GM18861 (cell line): ENCODE measurements at regions not wholly inside any gene's neighbourhood (a gene's known extent, or its start where the extent isn't known, plus 50 kb on each side); places are given as distances from the start of the nearest gene placed in this dataset.

Source experiments
- ATAC-seq: cut with Tn5 transposase; IDR thresholded peaks from one replicate; pipeline ENCODE4 v1.9.1; 2021; ENCODE audit not compliant: unreplicated experiment

DNA sequence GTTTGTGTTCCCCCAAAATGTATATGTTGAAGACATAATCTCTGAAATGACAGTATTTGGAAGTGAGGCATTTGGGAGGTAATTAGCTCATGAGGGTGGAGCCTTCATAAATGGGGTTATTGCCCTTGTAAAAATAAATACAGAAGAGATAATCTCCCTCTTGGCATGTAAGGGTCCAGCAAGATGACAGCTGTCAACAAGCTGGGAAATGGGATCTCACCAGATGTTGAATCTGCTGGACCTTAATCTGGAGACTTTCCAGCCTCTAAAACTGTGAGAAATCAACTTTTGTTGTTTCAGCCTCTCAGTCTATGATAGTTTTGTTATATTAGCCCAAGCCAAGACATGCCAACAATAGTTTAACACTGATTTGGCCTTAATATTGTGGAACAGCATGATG is 438.2 kb upstream of the PCDH7 start:
- ATAC-seq: no peak

DNA sequence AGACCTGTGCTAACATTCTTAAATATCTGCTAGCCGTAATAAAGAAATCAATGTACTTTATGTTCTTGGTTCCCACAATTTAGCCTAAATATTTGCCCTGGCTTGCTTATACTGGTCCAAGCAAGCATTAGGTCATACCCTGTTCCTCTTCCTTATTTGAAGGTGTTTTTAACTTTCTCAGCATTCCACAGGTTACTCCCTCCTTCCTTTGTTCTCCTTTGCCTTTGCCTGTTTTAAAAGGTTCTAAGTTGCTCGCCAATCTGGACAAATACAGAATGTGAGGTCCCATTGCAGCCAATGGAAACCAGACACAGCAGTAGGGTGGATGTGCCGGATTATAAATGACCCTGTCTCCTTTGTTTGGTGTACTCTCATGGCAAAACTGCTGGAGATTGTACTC is 436.8 kb upstream of the PCDH7 start:
- ATAC-seq: no peak

DNA sequence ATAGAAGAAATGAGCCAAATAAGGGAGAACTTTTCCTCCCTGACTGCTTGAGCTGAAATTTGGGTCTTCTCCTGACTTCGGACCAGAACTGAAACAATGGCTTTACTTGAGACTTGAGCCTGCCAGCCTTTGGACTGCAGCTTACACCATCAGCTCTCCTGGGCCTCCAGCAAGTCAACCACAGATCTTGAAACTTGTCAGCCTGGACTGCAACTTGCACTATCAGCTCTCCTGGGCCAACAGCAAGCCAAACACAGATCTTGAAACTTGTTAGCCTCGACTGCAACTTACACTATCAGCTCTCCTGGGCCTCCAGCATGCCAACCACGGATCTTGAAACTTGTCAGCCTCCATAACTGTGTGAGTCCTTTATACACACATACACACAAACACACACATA is 425.9 kb upstream of the PCDH7 start:
- ATAC-seq: no peak

DNA sequence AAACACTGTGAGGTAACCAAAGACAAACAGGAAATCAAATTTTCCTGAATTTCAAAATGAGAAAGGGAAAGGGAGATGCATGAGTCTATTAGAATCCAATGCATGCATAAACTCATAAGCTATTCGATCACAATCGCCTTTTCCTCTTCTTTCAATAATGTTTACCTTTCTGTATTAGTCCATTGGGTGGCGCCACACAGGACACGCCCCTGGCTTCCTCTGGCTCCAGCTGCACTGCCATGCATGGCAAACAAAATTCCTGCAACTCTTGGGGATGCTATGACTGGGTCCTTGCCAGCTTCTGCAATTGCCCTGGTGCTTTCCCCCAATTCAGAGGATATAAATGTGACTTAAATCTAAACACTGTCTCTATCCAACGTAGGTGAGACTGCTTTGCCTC is 424.5 kb upstream of the PCDH7 start:
- no peak for ATAC-seq

DNA sequence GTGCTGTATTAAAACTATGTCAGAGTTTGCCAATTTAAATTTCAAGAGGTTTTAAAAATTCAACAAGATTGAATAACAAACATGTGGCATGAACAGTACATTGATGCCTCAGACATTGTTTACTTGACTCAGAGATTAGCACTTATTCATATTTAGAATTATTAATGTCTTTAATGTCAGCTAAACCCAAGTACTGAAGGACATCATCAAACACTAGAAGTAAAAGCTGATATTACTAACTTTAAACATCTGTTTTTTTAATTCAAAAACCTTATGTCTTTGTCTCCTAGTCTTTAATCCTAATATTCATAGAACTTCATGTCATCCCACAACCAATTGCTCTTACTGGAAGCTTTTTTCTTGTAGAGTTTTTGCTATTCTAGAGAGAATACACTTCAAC is 406.2 kb upstream of the PCDH7 start:
- ATAC-seq: no peak

DNA sequence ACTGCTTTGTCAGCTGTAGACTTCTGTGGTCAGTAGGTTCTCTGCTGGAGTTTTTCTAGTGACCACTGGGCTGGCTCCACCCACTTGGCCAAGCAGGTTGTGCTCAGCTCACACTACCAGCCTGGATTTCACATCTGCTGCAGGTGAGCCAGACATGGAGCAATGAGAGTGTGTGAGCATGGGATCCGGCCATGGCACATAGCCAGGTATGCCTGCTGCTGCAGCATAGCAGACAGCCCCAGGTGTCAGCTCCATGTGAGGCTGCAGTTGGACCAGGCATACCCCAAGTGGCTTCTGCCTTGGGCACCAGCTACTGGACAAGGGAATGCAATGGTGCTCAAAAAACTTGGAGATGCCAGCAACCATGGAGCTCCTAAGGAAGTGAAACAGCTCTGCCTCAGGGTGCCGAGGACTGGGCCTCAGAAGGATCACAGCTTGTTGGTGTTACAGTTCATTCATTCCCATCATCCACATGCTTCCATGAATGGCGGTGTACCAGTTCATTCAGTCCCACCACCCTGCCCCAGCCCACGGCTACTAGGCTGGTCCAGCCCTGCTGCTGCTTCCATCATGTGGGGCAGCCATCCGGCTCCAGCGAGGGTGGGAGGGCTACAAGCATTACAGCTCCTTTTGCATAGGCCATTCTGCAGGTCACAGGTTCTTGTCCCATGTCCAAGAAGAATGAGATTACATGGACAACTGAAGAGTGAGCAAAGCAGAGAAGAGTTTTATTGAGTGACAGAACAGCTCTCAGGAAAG is 389.1 kb upstream of the PCDH7 start:
- no peak for ATAC-seq

DNA sequence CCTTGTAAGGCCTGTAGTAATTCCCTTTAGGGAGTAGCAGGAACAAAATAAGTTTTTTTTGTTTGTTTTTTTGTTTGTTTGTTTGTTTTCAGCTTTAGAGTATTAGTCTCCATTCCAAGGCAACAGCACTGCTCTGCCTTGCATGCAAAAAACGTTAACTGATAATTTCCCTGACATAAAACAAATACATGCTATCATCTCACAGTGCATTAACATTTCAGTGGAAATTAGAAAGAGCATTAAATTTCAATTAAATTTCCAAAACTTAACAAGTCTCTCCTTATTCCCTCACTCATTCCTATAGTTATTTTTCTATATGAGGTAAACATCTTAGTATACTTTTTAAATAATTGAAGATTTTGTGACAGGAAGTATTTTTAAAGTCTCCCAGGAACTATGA is 378.4 kb upstream of the PCDH7 start:
- no peak for ATAC-seq

DNA sequence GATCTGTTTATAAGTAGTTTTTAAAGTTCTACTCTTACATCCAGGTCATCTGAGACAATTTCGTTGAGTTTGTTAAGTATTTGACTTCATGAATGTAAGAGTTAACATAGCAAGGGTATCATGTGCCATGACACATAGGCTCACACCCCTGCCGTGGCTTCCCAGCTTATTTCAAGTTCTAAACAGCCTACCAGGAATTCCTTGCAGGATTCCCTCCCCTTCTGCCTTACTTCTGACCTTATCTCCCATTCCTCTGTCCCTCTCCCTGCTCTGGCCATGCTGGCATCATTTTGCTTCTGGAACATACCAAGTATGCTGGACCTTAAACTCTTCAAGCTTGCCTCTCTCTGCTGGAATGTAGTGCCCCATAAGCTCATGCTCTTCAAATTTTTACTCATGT is 369.9 kb upstream of the PCDH7 start:
- ATAC-seq: no peak

DNA sequence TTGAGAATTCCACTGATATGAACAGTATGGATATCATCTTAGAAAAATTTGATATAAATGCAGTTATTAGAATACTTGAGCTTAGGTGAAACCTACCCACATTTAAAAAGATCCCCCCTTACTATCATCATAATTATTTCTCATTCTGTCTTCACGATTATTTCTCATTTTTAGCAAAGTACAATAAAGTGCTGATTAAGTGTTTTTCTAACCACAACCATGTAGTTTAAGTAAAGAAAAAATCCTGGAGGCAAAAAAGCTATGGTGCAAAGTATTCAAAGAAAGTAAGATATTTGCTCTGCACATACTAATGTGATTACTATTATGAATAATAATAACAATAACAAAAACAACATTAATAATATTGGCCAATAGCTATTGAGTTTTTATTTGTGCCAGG is 365.6 kb upstream of the PCDH7 start:
- ATAC-seq: no peak

DNA sequence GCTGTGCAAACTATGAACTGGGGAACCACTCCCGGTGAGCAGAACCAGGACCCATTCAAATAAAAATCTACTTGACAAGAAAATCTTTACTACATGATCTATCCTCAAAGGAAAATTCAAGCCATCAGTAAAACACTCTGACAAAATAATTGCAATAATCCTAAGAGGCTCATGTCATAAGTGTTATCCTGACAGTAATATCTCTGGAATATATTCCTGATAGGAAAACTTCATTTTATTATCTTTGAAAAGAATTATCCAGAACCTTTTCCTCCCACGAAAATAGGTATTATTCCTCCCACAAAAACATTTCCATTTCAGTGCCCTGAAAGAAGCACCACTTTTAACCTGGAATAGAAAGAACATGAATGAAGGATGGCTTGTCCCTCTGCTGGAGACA is 357.7 kb upstream of the PCDH7 start:
- ATAC-seq: no peak

DNA sequence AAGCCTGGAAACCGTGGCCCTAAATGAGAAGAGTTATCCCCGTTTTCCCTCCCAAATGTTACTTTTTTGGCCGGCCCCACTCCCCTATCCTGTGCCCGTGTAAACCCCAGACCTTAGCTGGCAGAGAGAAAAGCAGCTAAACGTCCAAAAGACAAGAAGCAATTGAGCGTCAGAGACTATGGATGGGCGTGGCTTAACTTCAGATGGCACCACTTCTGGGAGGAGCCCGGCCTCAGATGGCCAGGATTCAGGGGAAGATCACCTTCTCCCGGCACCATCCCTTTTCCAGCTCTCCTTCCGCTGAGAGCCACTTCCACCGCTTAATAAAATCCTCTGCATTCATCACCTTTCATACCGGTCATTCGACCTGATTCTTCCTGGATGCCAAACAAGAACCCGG is 350.1 kb upstream of the PCDH7 start:
- no peak for ATAC-seq

DNA sequence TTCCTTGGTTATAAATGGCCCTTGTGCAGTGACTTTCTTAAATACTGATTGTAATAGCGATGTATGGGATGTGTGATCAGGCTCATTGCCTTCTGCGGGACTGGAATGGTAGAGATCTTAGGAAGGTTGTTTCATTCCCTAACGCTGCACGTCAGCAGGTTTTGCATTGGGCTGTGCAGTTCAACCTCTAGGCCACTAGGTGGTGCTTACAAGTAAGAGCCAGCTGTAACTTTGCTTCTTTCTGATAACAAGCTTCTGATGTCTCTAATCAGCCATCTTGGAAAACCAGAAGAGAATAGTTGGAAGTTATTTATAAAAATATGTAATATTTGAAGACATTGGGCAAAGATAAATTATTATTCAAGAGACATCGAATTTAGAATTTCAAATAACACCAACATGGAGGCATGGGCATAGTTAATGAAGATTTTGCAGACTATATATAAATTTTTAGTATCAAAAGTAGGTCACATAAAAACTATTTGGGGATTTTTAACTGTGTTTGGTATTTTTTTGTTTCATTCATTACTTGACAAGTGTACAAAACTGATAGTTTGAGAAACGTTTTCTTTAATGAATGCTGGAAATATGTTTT is 339.7 kb upstream of the PCDH7 start:
- ATAC-seq: no peak

DNA sequence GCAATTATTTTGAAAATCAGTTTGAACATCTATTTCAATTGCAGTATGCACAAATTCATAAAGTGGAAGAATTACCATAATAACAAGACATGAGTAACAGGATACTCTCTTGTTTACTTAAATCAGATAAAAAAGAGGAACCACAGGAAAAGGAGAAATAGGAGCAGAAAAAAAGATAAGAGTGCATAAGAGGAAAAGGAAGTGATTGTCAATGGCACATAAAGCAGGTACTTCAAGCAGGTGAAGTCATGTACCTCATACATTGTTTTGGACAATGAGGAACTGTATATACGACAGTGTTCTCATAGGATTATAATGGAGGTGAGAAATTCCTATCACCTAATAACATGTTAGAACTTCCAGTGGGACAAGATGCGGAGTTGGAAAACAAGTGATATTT is 334.5 kb upstream of the PCDH7 start:
- ATAC-seq: no peak

DNA sequence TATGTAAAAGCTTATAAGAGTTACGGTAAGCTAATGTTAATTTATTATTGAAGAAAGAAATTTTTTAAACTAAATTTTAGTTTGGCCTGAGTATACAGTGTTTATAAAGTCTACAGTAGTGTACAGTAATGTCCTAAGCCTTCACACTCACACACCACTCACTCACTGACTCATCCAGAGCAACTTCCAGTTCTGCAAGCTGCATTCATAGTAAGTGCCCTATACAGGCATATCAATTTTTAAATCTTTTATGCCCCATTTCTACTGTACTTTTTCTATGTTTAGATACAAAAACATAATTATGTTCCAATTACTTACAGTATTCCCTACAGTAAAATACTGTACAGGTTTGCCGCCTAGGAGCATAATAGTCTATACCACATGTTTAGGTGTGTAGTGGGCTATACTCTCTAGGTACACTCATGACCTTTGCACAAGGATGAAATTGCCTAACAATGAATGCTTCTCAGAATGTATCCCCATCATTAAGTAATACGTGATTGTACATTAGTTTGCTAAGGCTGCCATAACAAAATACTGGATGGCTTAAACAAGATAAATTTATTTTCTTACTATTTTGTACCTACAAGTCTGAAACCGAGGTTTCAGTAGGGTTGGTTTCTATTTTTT is 333.8 kb upstream of the PCDH7 start:
- no peak for ATAC-seq

DNA sequence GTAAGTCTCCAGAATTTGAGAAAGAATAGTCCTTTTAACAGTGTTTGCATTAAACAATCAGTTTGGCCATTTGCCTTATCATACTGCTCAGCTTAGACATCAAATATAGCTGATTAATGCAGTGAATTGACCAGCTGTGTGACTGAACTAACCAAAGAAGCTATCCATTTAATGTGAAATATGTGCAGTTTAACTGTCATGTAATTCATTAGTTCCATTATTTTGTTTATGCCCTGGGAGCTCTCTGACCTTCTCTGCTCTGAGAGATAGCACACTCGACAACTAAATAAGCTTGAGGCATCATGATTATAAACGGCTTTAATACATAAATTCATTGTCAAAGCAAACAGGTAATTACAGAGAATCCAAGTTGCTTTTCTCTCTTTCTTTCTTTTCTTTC is 324.3 kb upstream of the PCDH7 start:
- ATAC-seq: no peak

DNA sequence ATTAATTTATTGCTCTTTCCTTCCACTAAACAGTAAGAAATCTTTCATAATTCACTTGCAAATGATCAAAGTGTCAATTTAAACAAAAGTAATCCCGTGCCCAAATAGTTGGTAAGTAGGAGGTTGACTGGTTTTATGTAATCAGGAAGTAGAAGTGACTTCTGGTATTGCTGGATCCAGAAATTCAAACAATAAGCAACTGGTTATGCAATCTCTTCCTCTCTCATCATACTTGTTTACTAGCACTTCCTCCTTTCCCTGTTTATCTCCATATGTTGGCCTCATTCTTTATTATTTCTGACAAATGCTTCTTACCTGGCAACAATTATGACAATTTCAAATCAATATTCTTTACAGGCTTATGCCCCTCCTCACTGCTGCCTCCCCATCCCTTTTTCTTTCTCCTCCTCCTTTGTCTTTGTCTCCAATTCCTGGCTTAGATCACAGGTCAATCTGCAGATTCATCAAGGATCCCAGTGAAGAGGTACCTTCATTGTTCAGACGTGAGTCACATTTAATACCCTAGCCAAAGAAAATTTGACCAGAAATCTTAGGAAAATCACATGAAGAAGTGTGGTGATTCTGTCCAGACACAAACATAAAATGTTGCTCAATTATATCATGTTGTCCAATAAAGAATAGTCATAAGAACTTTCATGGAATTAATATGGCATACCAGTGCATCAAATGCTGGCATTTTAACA is 323.2 kb upstream of the PCDH7 start:
- ATAC-seq: no peak

DNA sequence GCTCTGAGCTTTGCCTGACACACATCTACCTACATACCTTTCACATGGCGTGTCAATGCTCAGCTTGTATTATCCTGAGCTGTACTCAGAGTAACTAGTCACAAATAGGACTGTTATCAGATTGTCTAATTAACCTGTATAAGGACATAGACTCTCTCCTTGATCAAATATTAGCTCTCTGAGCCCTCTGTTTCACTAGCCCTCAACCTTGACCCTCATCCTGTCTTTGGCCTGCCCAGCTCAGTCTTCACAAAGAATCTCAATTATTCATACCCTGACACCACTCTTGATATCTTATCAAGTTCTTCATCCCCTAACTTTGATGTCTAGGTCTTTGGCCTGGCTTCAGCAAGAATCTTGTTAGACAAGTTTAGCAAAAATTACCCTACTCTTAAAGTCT is 320.7 kb upstream of the PCDH7 start:
- ATAC-seq: no peak

DNA sequence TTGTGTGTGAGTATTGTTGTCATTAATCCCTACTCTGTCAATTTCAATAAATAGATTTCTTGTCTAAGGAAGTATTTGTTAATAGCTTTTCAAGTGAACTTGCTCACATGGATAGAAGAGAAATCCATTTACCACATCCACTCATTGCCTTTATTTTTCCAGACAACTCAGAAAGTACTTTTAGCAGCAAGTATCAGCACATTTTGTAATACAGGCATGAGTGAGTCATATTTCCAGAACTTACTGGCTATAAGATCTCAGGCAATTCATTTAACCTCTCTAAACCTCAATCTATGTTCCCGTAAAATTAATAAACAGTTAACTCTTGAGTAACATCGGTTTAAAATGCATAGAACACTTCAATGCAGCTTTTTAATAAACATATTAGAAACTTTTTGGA is 317.9 kb upstream of the PCDH7 start:
- no peak for ATAC-seq

DNA sequence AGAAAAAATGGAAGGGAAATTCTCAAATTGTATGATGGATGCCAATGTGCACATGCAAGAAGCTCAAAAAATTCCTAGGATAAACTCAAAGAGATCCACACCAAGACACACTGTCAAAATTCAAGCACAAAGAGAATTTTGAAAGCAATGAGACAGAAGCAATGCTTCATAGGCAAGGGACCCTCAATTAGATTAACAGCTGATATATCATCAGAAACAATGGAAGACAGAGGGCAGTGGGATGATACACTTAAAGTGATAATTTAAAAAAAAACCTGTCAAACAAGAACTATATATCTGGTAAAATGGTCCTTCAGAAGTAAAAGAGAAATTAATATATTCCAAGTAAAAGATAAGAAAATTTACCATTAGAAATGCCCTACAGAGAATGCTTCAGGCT is 306.3 kb upstream of the PCDH7 start:
- no peak for ATAC-seq

DNA sequence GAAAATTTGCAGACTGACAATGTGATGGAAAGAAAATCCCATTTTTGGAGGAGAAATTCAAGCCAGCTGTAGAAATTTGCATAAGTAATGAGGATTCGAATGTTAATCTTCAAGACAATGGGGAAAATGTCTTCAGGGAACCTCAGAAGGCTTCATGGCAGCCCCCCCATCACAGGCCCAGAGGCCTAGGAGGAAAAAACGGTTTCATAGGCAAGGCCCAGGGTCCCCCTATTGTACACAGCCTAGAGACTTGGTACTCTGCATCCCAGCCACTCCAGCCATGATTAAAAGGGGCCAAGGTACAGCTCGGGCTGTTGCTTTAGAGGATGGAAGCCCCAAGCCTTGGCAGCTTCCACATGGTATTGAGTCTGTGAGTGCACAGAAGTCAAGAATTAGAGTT is 303.6 kb upstream of the PCDH7 start:
- ATAC-seq: no peak

DNA sequence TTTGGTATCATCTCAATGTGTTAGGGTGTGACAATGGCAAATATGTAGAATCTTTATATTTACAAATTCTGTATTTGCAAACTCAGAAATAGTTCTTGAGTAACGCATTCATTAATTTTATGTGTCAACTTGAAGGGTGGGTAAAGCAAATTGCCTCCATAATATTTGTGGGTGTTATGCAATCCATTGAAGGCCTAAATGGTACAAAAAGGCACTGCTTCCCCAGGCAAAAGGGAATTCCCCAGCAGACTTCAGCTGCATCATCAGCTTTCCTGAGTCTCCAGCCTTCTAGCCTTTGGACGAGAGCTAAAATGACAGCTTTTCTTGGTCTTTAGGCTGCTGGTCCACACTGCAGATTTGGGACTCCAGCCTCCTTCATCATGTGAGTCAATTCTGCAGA is 292.2 kb upstream of the PCDH7 start:
- ATAC-seq: no peak
